Esophagus muscularis mucosa (tissue), 4 donors: ENCODE measurements at regions not wholly inside any gene's neighbourhood (a gene's known extent, or its start where the extent isn't known, plus 50 kb on each side); places are given as distances from the start of the nearest gene placed in this dataset.

Experiments used
- CTCF ChIP-seq, 3 experiments: fragments of 200-600 bp in 2 of 3; fragments of 450-650 bp in 1 of 3; sonication (generic) in 2 of 3; IDR thresholded peaks; one replicate each; pipeline ENCODE4 v1.5.1; 2017 to 2019; ENCODE audit warnings: antibody characterized with exemption in 3 of 3, mild to moderate bottlenecking in 2 of 3, moderate library complexity in 1 of 3
- EP300 ChIP-seq: sonication (generic); formaldehyde crosslinking; IDR thresholded peaks from one replicate; pipeline ENCODE4 v1.6.1; 2017; ENCODE audit warnings: antibody characterized with exemption
- POLR2A ChIP-seq: fragments of 450-650 bp; IDR thresholded peaks from one replicate; pipeline ENCODE4 v1.6.1; 2017; ENCODE audit warnings: antibody characterized with exemption, moderate library complexity, mild to moderate bottlenecking, low read depth

DNA sequence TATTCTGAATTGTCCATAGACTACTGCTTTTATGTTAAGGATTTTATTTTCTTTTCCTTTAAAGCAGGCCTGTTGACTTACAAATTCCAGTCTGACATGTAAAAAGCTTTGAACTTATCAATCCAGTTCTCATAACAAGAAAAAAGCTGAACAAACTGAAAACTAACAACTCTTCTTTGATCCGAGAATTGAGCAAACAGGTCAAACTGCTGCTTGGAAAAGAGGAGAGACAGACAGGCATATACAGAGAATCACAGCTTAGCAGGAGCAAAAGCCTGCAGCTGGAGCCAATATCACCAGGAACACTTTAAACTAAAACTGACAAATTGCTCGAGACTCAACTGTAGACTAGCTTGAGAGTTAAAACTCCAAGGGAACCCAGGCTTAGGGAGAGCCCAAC is 85.8 kb downstream of the HINT1 start:
- no peak for TF ChIP-seq CTCF (IDR thresholded peaks at IDR 0.05)
- no peak for TF ChIP-seq EP300
- TF ChIP-seq POLR2A, result no peak
